HG02981 (cell line): ENCODE measurements at regions not wholly inside any gene's neighbourhood (a gene's known extent, or its start where the extent isn't known, plus 50 kb on each side); places are given as distances from the start of the nearest gene placed in this dataset.

Experiments used
- ATAC-seq: cut with Tn5 transposase; IDR thresholded peaks from one replicate; pipeline ENCODE4 v1.9.1; 2021; ENCODE audit warnings: mild to moderate bottlenecking, moderate library complexity; ENCODE audit not compliant: unreplicated experiment

DNA sequence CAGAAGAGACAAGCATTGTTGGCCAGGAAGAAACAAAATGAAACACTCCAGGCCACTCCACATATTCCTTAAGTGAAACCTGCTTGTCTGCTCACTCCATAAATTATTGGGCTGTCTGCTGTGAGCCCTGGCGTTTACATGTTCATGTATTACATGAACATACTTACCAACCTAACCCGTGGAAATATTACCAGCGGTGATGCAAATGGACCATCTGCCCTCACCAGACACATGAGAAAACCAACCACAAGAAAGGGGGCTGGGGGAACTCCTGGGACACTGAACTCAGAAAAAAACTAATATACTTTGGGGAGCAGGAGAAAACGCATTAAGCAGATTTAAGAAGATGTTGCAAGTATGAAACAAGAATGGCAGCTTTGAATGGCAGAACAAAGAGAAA is 731.2 kb upstream of the IGFBP3 start:
- no peak for ATAC-seq

- no peak for ATAC-seq
Measured at GRCh38 chr7:46651561-46652088, 730.6 kb upstream of the IGFBP3 start.

DNA sequence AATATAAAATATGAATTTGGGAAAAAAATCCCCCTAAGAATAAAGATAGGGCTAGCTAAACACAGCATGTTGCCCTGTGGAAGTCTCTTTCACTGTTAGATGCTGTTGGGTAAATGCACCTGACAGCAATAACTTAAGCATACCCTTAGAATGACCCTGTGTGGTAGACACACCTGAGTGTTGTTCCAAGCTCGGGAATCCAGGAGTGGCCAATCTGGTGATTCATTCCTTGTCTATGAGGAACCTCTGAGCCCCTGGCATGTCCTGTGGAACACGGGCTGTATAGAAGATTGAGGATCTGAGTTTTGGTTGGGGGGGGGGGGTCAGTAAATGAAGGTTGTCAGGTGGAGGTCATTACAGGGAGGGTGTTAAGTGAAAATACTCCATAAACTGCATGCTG is 730.0 kb upstream of the IGFBP3 start:
- no peak for ATAC-seq

DNA sequence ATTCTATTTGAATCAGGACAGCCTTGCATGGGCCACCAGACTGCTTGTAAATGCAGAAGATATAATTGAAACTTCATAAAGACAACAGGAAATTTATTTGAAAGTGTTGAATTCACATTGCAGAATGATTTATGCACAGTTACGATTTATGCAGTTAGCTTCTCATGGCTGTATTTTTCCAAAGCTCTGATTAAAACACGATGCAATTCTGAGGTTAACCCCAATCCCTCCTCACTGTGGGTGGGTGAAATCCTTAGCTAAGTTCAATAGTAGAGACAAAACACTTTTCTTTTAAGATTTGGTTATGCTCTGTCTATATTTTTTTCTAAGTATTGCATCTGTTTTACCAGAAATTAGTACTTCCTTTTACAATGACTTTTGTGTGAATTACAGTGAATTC is 728.8 kb upstream of the IGFBP3 start:
- ATAC-seq: no peak

DNA sequence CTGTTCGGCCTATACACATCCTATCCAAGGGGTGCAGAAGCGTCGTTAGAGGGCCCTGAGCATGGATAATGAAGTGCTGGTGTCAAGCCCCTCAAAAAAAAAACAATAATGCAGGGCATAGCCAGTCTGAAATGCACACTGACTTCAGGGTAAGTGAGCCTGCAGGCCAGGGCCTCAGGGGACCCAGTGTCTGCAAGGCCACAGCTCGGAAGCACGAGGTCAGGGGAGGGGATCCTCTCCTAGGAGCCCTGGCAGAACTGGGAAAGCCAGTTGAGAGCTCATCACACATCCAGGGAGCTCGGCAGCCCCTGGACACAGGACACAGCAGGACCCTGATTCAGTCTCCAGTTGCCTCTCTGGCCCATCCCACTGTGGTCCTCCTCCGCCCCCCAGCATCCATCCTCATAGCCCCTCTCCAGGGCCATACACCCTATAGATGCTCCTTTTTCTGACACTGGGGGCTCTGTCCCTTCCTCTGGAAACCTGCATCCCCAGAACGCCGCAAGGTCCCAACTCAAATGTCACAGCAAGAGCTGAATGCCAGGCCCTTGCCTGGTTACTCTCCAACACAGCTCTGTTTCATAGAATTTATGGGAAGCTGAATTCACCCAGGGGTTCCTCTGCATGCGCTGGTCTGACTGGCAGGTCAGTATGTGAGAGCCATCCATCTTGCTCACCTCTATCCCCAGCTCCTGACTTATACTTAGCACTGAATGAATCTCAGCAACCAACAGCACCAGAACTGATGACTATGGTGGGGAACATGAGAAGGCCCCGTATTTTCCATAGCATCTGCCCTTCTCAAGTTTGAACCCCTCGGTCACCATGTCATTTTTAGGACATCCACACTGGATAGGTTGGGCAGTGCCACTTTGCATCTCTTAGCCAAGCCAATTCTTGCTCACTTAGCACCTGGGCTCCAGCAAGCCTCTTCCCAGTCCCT is 717.0 kb upstream of the IGFBP3 start:
- no peak for ATAC-seq

GRCh38 chr7:46636022-46636421 is 715.0 kb upstream of the IGFBP3 start:
- no peak for ATAC-seq

DNA sequence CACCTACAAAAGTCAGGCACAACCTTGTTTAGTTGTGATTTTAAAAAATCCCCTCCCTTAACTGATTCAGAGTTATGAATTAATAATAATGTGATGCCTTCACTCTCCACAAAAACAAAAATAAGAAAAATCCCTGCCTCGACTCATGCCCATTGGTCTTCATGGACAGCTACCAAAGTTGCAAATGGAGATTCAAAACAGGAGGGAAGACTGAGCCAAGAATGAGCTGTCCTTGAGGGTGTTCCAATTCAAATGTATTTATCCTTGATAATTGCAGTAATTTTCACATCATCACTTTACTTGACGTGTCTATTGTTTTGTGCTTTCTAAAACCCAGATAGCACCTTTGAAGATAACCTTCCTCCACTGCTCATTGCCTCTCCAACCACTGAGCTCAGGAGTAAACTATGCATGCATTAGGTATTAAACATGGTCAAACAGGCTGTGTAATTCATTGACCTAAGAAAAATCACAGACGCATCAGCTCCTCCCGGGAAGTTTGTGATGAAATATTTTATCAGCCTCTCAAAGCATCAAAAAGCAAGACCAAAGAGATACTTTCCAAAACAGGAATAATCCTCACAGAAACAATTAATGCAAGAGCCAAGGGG is 712.7 kb upstream of the IGFBP3 start:
- ATAC-seq: no peak

- ATAC-seq: no peak
Measured at GRCh38 chr7:46633200-46633599, 712.1 kb upstream of the IGFBP3 start.

- ATAC-seq: no peak
Measured at GRCh38 chr7:46630031-46630430, 709.0 kb upstream of the IGFBP3 start.

DNA sequence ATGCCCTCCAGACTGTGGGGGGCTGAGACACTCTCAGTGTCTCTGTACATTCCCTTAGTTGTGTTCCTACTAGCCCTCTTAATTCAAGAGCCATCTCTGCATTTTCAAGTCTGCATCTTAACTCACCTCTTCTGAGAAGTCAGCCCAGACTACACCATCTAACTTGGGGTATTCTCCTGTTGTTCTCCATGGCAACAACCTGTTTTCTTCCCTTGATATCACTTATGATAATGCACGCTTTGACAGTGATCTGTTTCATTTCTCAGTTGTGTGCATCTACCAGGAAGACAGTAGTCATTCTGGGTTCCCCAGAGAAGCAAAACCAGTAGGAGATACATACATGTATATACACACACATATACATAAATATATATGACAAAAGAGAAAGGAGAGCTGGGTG is 707.3 kb upstream of the IGFBP3 start:
- ATAC-seq: no peak

DNA sequence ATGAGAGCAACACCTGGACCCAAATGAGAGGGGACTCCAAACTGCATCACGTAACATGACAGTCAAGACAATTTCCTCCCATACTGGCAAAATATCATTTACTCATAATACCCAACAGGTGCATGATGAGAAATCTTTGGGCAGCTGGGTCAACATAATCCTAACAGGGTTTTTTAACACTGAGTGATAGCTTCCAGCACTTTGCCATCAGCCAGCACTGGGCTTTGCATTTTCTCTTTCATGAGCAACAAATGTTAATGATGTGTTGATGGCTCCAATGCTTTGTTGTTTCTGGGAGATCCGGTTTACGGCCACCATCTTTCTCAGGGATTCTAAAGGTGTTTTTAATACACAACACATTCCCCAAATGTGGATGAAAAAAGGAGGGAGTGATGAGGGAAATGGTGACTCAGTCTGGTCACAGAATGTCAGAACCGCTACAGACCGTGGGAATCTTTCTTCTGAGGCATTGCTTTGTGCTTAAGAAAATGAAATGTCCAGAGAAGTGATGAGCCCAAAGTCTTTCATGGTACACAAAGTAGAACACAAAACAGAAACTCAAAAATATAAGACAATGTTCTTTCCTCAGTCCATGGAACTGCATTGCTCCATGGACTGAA is 705.7 kb upstream of the IGFBP3 start:
- no peak for ATAC-seq

DNA sequence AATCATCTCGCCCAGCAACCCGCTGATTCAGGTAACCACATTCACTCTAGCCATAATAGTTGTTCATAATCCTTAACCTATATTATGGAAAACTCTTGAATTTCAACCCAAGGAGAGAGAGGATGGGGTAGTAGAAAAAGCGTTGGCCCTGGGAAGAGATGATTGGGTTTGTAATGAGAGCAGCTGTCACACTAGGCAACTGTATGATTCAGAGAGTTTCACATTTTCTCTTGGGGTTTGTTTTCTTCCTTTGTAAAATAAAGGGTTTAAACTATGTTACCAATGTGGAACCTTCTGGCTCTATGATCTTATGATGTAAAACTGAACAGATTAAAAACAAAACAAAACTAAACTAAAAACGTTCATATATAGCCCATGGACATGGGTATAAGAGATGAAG is 705.2 kb upstream of the IGFBP3 start:
- no peak for ATAC-seq

GRCh38 chr7:46625032-46625431 is 704.0 kb upstream of the IGFBP3 start:
- ATAC-seq: no peak

- ATAC-seq: no peak
Measured at GRCh38 chr7:46622251-46622650, 701.2 kb upstream of the IGFBP3 start.

DNA sequence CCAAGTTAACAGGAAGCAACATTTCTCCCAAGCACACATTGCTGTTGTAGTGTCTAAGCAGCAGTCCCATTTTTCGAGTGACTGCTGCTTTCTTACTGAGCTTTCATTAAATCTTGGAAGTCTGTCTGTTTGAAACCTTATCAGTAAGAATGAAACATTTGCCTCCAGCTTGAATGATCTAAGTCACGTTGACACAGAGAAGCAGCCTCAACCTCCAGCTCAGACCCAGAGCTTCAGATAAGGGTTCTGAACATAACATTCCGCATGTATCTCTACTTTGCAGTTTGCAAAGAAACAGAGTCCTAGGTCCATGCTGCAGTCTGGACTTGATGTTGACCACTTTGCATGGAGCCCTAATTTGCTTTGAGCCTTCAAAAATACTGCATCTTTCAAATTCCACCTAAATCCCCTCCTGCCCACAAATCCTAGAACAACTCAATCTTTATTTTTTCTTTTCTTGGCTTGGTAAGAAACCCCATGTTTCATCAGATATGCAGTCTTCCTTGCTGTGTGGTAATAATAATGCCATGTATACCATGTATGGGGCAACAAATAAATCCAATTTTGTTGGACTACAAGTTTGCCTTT is 698.7 kb upstream of the IGFBP3 start:
- no peak for ATAC-seq

- no peak for ATAC-seq
Measured at GRCh38 chr7:46616636-46617035, 695.6 kb upstream of the IGFBP3 start.

GRCh38 chr7:46613551-46613950 is 692.5 kb upstream of the IGFBP3 start:
- no peak for ATAC-seq

DNA sequence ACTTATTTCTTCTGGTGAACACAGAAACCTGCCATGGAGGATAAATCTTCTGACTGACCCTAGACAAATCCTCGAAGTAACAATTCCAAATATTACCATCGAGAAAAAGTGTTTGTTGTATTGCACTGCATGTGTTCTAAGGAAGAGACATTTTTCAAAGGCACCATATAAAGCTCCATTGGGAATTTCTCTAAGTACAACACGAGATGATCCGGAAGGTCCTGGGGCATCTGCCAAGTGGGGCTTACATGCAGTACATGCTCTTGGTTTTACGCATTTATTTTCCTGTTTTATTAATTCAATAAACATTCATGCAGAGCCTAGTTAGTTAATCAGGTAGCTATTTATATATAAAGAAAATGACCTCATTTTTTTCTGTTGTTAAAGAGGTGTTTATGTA is 692.0 kb upstream of the IGFBP3 start:
- ATAC-seq: no peak

DNA sequence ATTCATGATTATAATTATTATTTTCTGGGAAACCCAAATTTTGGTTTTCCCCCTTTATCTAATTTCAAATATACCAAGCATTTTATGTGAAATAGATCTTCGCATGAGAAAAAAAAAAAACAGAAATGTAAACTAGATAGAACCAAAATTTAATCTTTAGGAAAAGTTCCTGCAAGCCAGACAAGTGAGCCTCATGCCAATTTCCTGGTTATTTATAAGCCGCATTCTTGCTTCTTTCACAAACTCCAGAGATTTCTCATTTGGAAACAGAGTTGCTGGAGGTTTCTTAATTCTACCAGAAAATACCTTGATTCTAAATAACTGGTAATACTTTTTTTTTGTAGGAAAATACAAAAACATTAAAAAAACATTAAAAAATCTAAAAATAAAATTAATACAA is 690.4 kb upstream of the IGFBP3 start:
- ATAC-seq: no peak

DNA sequence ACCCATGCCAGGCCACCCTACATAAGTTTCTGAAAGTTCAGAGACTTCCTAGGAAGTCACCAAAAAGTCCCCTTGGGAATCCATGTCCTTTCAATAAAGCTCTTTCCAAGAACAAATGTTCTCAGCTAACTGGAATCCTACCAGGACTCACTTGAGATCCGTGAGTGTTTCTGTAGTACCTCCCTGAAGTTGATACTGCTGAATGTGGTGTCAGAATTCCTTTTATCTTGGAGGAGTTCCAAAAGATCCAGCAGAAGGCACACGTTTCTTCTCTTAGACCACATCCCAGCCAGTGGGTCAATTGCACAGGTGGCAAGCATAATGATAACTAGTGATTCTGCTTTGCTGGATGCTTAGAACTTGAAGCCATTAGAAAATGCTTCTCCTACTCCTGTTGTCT is 689.7 kb upstream of the IGFBP3 start:
- ATAC-seq: no peak

DNA sequence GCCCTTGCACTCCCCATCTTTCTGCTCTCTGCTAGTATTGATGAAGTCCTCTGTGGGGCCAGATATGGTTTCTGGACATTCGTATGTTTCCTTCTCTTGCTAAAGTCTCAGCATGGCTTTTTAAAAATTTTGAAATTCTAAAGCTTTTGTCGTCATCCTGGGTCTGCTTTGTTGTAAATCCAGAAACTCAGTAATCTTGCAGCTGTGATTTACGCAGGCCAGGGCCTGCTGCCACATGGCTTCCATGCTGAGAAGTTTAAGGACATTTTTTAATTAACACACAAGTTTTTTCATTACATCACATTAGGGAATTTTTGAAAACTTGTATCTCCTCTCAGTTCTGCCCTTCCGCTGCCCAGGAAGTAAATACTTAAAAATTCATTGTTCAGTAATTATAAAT is 686.1 kb upstream of the IGFBP3 start:
- ATAC-seq: no peak
